Transverse colon (tissue), 4 donors: ENCODE measurements at regions not wholly inside any gene's neighbourhood (a gene's known extent, or its start where the extent isn't known, plus 50 kb on each side); places are given as distances from the start of the nearest gene placed in this dataset.

Experiments
- DNase-seq: peaks from one replicate; pipeline ENCODE4 v3.0.0-alpha.2; 2019
- H3K27ac ChIP-seq, 4 donors: fragments of 200-600 bp; sonication (generic); 2 replicates each; pipeline ENCODE4 v1.5.1; 2016 to 2018; ENCODE audit warnings: inconsistent platforms in 4 of 4
- H3K27me3 ChIP-seq: fragments of 200-600 bp; sonication (generic); 2 replicates; pipeline ENCODE4 v1.5.1; 2017; ENCODE audit warnings: inconsistent platforms
- H3K36me3 ChIP-seq, 4 donors: fragments of 200-600 bp; sonication (generic); 2 replicates each; pipeline ENCODE4 v1.5.1; 2017 to 2019; ENCODE audit warnings: inconsistent platforms in 4 of 4
- H3K4me1 ChIP-seq, 4 donors: fragments of 200-600 bp; sonication (generic); 2 replicates each; pipeline ENCODE4 v1.5.1; 2017 to 2020; ENCODE audit warnings: inconsistent platforms in 4 of 4
- H3K4me3 ChIP-seq, 4 donors: fragments of 200-600 bp; sonication (generic); 1 replicate in 1 of 4; 2 replicates in 3 of 4; pipeline versions ENCODE4 v1.5.1 to v1.6.1; 2017 to 2019; ENCODE audit warnings: inconsistent platforms in 4 of 4
- H3K9me3 ChIP-seq, 2 donors: fragments of 200-600 bp; sonication (generic); 2 replicates each; pipeline ENCODE4 v1.5.1; 2017 to 2019; ENCODE audit warnings: inconsistent platforms in 2 of 2
- CTCF ChIP-seq, 5 experiments: fragments of 200-600 bp in 3 of 5; fragments of 450-650 bp in 2 of 5; sonication (generic) in 3 of 5; IDR thresholded peaks; 1 replicate in 2 of 5; 2 replicates in 3 of 5; pipeline ENCODE4 v1.5.1; 2016 to 2017; ENCODE audit warnings: antibody characterized with exemption in 5 of 5, inconsistent platforms in 3 of 5, mild to moderate bottlenecking in 2 of 5, moderate library complexity in 1 of 5
- EP300 ChIP-seq: sonication (generic); formaldehyde crosslinking; IDR thresholded peaks from one replicate; pipeline ENCODE4 v1.6.1; 2017; ENCODE audit warnings: antibody characterized with exemption, low read depth
- POLR2A ChIP-seq: fragments of 450-650 bp; IDR thresholded peaks from one replicate; pipeline ENCODE4 v1.6.1; 2016; ENCODE audit warnings: antibody characterized with exemption, mild to moderate bottlenecking, moderate library complexity
- POLR2AphosphoS5 ChIP-seq, 3 donors: sonication (generic); formaldehyde crosslinking; IDR thresholded peaks; one replicate each; pipeline ENCODE4 v1.6.1; 2016; ENCODE audit warnings: antibody characterized with exemption in 3 of 3
- WGBS, 2 donors: methylation state at CpG; one replicate each; pipeline ENCODE4 v1.1.5; 2018; ENCODE audit warnings: low coverage in 1 of 2; 5-methylcytosine and 5-hydroxymethylcytosine counted together
- in situ Hi-C, 4 donors: fragments of 200-750 bp; cut with MboI; loops; one replicate each; pipeline versions ENCODE4 v1.15.0 to v1.15.1; 2017; ENCODE audit warnings: low sequenced_read_pairs in 3 of 4, low pct_ligation_motif_present in 1 of 4, low pct_unique_long_range_greater_than_20kb in 1 of 4
- intact Hi-C: fragments of 100-400 bp; cut with DNase I; formaldehyde crosslinking; loops from one replicate; pipeline ENCODE4 v1.15.1; 2023; ENCODE audit warnings: low total_unique reads

GRCh38 chr3:148330542-148330941, 367.2 kb upstream of the AGTR1 start:
- intact Hi-C loops (no loop called here), in situ Hi-C loops (no loop called here)
- no peak overlapping the region for H3K4me3 ChIP-seq
- H3K27ac ChIP-seq = no peak overlapping the region
- WGBS, 2 donors = 70% methylated on average over 4 of the region's 4 CpGs
- H3K4me1 ChIP-seq = no peaks in the 10 kb centered on the region
- no peak for TF ChIP-seq POLR2A
- no peak for TF ChIP-seq EP300
- no peak for TF ChIP-seq CTCF (IDR thresholded peaks at IDR 0.05)
- no peak for TF ChIP-seq POLR2AphosphoS5 (IDR thresholded peaks at IDR 0.05)
- no peaks in the 10 kb centered on the region for H3K36me3 ChIP-seq
- H3K27me3 ChIP-seq = no peaks in the 10 kb centered on the region
- DNase-seq = no peak
- no peaks in the 10 kb centered on the region for H3K9me3 ChIP-seq

GRCh38 chr3:148331081-148331846, 366.4 kb upstream of the AGTR1 start:
- Histone ChIP-seq H3K4me3 (no peak overlapping the region), H3K9me3 (no peaks in the 10 kb centered on the region), H3K27ac (no peak overlapping the region), H3K4me1 (no peaks in the 10 kb centered on the region), H3K36me3 (no peaks in the 10 kb centered on the region), H3K27me3 (no peaks in the 10 kb centered on the region)
- DNase-seq = no peak
- in situ Hi-C loops (no loop called here), intact Hi-C loops (no loop called here)
- TF ChIP-seq CTCF (IDR thresholded peaks at IDR 0.05) (no peak), EP300 (no peak), POLR2A (no peak), POLR2AphosphoS5 (IDR thresholded peaks at IDR 0.05) (no peak)
- 40 to 50% methylated on average over 1 of the region's 1 CpG for WGBS, 2 donors

- no peaks in the 10 kb centered on the region for H3K9me3 ChIP-seq
- DNase-seq = no peak
- no peaks in the 10 kb centered on the region for H3K36me3 ChIP-seq
- no peaks in the 10 kb centered on the region for H3K27me3 ChIP-seq
- in situ Hi-C loops (no loop called here), intact Hi-C loops (no loop called here)
- H3K4me3 ChIP-seq = no peak overlapping the region
- TF ChIP-seq POLR2A (no peak), POLR2AphosphoS5 (IDR thresholded peaks at IDR 0.05) (no peak), EP300 (no peak), CTCF (IDR thresholded peaks at IDR 0.05) (no peak)
- WGBS, 2 donors = 67% methylated on average over 2 of the region's 2 CpGs
- H3K4me1 ChIP-seq = no peaks in the 10 kb centered on the region
- no peak overlapping the region for H3K27ac ChIP-seq
Observed at GRCh38 chr3:148332509-148332908, 365.2 kb upstream of the AGTR1 start.

GRCh38 chr3:148333091-148333490, 364.6 kb upstream of the AGTR1 start:
- Histone ChIP-seq H3K36me3 (no peaks in the 10 kb centered on the region), H3K4me1 (no peaks in the 10 kb centered on the region), H3K4me3 (no peak overlapping the region), H3K27me3 (no peaks in the 10 kb centered on the region), H3K27ac (no peak overlapping the region), H3K9me3 (no peaks in the 10 kb centered on the region)
- no peak for DNase-seq
- TF ChIP-seq POLR2AphosphoS5 (IDR thresholded peaks at IDR 0.05) = no peak
- TF ChIP-seq EP300 = no peak
- no peak for TF ChIP-seq POLR2A
- intact Hi-C loops (no loop called here), in situ Hi-C loops (no loop called here)
- WGBS, 2 donors = 37 to 43% methylated on average over 3 of the region's 3 CpGs

GRCh38 chr3:148335612-148336011, 362.1 kb upstream of the AGTR1 start:
- WGBS, 2 donors = 81 to 82% methylated on average over 2 of the region's 2 CpGs

More at GRCh38 chr3:148335612-148336011, 362.1 kb upstream of the AGTR1 start:
- TF ChIP-seq CTCF (IDR thresholded peaks at IDR 0.05) (no peak), EP300 (no peak), POLR2A (no peak), POLR2AphosphoS5 (IDR thresholded peaks at IDR 0.05) (no peak)
- DNase-seq = no peak
- no peaks in the 10 kb centered on the region for H3K36me3 ChIP-seq
- intact Hi-C loops (no loop called here), in situ Hi-C loops (no loop called here)
- no peak overlapping the region for H3K27ac ChIP-seq
- H3K4me1 ChIP-seq = no peaks in the 10 kb centered on the region
- H3K27me3 ChIP-seq = no peaks in the 10 kb centered on the region
- H3K9me3 ChIP-seq = no peaks in the 10 kb centered on the region
- H3K4me3 ChIP-seq = no peak overlapping the region
